Hematopoietic multipotent progenitor cell treated with erythropoietin and hydrocortisone succinate and interleukin-3 and kit ligand, for 4 days (in vitro differentiated cells): ENCODE measurements at regions not wholly inside any gene's neighbourhood (a gene's known extent, or its start where the extent isn't known, plus 50 kb on each side); places are given as distances from the start of the nearest gene placed in this dataset.
A peak's percentile ranks its signal among the peaks of the same experiment; 100 is the strongest.
"Not testable (repeated sequence)": the region's sequence is repeated elsewhere in the genome, so short reads cannot be mapped to it uniquely, and the experiment has no call there.

Experiments
- DNase-seq: peaks from one replicate; pipeline ENCODE4 v3.0.0-alpha.2; 2015

DNA sequence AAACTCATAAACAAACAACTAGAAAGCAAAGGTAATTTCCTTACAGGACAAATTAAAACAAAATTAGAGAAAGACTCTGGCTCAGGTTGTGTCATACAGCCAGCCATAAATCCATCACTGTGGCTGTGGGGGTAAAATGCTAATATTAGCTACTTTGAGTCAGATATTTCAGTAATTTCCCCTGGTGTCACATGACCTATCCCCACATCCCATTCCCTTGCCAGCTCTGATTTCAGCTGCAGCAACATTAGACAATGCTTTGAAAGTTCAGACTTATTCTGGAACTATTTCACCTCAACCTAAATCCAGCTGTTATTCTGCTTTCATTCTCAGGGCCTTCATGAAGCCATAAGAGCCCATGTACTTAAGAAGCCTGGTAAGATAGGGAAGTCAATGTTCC, 55.3 kb downstream of the RPL10L start:
- no peak for DNase-seq

DNA sequence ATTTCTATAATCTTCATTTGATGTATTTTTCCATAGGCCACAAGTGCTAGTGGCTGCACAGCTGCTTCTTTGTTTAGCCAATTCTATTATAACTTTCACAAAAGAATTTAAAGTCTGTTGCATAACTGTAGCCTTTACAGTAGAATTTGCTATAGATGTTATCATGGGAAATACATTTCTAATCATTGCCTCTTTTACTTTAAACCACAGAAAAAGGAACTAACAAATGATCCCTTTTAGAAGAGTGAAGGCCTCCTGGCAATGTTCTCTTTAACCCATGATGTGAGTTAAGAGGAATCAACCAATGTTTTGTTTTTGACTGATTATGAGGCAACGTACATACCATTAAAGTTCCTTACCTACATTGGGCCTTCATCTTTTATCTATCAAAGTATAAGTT, 68.8 kb downstream of the RPL10L start:
- DNase-seq = peak; percentile 39

DNA sequence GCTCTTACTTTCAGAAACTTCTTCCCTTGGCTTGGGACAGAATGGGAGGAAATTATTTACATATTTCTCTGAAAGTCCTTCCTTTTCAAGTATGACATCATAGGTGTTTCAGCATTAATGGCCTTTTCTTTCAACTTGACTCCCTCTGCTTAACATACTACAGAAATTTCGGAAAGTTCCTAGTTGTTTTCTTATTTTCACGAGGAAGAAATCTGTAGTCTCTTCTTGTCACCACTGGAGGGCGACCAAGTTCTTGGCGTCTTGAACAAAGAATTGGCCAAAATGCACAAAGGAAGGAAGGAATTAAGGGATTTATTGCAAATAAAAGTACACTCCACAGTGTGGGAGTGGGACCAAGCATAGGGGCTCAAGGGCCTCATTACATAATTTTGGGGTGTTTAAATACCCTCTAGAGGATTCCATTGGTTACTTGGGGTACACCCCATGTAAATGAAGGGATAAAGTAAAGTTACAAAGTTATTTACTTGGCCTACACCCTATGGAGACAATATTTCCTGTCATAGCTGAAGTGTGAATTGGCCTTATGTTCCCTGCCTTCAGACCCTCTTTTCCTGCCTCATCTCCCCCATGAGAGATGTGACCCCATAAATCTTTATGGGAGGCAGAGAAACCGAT, 70.4 kb downstream of the RPL10L start:
- DNase-seq = peak; percentile 73

DNA sequence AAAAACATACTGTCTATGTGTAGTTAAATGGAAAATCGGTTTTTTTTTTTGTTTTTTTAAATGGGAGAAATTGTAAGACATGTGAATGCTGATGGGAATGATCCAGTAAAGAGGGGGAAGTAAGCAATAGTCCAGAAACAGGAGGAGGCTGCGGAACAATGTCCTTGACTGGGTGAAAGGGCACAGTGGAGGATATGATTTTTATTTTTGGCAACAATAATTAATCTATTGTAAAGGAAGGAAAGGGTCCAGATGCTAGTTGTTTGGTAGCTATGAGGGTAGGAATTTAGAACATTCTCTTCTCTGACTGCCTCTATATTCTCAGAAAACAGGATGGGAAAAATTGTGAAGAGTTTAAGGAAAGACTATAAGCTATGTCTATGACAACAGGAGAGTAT, 76.6 kb downstream of the RPL10L start:
- DNase-seq = no peak

DNA sequence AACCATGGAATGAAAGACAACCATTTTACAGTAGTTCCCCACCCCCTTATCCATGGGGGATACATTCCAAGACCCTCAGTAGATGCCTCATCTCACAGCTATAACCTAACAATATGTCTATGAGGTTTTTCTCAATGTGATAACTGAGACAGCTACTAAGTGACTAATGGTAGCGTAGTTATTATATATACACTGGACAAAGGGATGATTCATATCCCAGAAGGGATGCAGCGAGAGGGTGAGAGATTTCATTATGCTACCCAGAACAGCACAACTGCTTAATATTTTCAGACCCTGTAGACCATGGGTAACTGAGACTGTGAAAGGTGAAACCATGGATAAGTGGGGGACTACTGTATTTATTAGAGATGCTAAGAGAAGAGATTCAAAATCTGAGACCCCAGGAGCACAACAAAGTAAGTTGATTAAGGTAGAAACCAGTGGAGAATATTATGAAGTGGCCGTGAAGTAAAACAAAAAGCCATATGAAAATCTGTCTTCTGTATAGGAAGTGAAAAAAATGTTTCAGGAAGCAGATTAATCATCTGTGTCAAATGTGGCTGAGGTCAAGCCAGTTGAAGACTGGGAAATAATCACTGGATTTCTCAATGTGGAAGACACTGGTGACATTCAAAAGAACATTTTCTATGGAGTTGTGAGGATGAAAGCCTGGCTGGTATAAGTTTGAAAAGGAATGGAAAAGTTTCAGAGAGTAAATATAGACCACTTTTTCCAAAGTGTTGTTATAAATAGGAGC, 77.2 kb downstream of the RPL10L start:
- DNase-seq = peak; percentile 15

DNA sequence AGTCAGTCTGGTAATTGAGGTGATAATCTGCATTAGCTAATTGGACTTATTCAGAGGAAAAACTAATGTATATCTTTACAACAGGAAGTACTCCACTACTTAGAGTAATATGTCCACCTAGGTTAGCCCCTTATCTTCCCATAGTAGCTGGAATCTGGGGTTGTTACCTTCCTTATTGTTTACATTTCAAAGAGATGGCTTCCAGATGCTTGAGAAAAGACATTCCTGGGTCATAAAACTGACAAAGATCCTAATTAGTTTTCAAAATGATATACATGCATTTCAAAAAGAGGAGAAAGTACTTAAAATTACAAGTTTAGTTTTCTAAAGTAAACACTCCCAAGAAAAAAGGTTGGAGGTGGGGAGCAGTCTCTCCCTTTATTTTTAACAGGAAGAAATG, 78.1 kb downstream of the RPL10L start:
- no peak for DNase-seq

DNA sequence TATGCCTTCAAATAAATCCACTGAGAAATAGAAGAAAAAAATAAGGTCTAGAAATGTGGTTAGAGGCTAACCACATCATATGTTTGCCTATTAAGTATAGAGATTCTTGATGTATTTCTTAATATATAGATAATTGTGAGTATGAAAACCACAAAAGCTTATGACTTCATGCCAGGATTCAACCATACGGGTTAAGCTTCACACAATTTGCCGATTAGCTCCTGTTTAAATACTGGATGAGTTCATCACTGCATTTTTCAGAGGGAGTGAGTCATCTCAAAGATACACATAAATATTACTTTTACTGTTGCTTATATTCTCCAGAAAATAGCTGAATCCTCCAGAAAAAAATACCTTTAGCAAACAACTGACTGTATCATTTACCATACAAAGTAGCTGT, 79.6 kb downstream of the RPL10L start:
- peak; percentile 2 for DNase-seq

DNA sequence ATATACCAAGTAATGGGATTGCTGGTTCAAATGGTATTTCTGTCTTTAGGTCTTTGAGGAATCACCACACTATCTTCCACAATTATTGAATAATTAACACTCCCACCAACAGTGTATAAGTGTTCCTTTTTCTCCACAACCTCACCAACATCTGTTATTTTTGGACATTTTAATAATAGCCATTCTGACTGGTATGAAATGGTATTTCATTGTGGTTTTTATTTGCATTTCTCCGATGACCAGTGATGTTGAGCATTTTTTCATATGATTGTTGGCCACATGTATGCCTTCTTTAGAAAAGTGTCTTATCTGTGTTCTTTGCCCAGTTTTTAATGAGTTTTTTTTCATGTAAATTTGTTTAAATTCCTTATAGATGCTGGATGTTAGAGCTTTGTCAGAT, 83.4 kb downstream of the RPL10L start:
- DNase-seq = not testable (repeated sequence)

DNA sequence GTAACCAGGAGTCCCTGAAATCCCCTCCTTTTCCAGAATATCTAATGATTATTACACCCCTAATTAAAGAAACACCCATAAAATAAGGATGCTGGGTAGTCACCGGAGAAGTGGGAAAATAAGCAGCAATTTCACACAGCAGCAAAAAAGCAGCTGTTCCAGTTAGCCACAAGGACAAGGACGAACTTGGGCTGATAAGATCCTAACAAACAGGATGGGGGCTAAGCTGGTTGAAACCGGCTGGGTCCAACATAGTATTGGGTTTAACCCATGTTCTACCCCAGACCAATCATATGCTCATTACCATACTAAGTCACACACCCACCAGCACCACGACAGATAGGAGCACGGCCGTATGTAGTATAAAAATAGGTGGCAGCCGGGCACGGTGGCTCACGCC, 100.7 kb downstream of the RPL10L start:
- no peak for DNase-seq

DNA sequence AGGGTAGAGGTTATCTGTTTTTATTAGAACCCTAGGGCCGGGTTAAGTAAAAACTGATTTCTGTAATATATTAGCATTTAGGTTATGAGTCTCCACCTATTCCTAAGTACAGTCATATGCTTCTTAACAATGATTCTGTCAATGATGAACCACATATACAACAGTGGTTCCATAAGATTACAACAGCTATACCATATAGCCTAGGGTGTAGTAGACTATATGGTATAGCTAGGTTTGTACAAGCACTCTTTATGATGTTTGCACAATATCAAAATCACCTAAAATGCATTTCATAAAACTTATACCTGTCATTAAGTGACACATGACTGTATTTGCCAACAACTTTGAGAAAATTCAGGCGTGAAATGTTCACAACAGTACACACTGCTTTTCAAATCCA, 110.6 kb downstream of the RPL10L start:
- no peak for DNase-seq

DNA sequence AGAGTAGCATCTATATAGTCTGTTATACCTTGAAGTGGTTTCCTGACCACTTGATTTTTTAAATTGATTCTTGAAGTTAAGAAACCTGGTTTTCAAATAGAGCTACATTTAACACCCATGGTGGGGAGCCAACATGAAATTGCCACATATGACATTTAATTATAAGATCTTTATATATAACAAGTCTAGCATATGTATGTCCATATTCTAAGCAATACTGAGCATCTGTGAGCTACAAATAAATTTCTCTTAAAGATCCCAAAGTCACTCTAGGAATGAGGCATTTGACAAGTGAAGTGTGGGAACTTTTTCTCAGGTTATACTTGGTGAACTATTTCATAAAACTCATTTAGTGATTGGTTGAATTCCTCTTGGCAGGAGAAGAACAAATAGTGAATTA, 132.5 kb downstream of the RPL10L start:
- no peak for DNase-seq

DNA sequence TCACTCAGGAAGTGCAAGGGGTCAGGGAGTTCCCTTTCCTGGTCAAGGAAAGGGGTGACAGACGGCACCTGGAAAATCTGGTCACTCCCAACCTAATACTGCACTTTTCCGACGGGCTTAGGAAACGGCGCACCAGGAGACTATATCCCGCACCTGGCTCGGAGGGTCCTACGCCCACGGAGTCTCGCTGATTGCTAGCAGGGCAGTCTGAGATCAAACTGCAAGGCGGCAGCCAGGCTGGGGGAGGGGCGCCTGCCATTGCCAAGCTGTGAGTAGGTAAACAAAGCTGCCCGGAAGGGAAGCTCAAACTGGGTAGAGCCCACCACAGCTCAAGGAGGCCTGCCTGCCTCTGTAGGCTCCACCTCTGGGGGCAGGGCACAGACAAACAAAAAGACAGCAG, 142.8 kb downstream of the RPL10L start:
- not testable (repeated sequence) for DNase-seq

DNA sequence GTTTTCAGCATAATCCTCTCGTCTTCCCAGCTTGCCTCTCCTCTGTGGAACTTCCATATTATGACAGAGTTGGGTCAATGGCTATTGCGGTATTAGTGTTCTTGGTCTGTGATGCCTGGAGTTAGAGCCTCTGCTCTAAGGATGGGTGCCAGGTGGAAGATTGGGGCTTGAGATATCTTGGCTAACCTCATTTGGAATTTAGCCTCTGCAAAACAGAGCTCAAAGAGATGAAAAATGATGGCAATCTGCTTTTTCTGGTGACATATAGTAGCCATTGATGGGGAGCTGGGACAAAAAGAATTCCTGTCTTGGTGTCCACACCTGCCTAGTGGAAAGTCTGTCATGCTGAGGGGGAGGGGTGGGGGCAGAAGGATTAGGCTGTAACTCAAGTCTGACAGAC, 152.1 kb downstream of the RPL10L start:
- no peak for DNase-seq

DNA sequence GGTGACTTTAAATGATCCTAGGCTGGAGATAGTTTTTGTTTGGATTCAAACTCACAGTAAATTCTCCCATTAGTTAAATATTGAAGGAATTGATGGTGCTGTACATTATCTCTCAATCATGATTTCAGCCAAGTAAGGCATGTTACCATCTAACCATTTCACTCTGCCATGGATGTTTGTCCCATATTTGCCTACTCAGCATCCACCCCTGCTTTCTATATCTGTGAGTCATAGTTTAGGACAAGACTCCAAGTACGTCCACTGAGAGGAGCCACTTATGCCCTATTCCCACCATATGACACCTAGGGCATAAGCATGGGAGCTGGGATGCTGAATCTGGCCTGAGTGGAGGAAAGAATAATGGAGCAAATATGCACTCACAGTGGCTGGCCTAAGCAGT, 155.2 kb downstream of the RPL10L start:
- no peak for DNase-seq

DNA sequence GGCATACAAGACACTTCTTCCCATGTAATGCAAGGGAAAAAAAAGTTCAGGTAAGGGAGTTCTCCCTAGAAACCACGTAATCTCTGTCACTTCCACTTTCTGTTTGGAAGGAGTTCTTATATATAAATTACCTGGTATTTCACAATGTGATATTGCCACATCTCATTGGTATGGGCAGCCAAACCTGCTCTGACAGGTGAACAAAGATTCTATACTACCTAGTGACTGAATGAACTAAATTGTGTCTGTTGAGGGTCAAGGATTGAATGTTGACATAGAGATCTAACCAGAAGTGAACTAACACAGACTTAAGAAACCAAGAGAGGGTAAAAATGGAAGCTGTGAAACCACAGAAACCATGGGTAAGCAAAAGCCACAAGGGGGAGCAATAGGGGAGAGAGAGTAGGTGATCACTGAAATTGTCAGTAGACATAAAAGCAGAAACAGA, 161.3 kb downstream of the RPL10L start:
- peak; percentile 69 for DNase-seq

DNA sequence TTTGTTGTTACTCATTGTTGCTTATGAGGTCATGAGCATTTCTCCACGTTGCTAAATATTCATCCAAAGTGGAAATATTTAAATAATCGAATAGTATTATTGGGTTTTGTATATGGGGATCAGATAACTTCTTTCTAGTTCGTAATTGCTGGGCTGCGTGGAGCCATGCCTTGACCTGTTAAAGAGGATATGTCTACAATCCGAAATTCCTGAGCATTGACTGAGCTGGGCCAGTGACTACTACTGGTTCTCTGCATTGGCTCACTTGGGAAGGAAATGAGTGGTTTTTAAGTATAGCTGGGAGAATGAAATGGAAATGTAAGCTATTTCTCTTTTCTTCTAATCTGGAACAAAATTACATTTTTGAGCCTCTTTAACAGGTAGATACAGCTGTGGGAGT, 163.2 kb downstream of the RPL10L start:
- DNase-seq = no peak

DNA sequence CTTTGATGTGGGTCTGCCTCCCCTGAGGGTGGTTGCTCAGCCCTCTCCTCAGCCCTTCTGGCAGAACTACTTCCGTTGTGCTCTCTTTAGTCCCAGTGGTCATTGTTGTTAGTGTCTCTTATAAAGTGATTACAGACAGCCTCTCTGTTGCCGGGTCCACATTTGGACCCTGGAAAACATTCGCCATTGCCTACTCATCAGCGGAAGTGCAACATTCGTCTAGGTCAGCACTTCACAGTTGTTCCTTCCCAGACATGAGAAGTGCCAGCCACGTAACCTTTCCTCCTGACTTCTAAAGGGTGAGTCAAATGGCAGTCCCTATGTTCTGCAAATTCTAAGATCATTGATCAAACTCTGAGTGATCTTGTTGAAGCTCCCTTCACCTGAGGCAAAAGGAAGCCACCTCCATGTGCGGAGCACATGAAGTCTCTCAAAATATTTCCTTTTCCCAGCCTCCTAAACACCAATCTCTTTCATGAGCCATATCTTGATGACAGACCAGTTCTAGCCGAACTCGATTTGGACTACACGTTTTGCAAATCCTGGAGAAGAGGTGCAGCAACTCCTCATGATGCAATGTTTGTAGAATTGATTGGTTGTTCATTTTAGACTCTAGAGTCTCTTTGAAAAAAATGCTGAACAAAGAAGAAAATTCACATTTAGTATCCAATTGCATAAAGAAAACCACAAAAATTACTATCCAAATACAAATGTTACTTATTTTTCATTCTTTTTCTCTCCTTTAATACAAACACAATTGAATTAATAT, 163.8 kb downstream of the RPL10L start:
- DNase-seq = no peak

DNA sequence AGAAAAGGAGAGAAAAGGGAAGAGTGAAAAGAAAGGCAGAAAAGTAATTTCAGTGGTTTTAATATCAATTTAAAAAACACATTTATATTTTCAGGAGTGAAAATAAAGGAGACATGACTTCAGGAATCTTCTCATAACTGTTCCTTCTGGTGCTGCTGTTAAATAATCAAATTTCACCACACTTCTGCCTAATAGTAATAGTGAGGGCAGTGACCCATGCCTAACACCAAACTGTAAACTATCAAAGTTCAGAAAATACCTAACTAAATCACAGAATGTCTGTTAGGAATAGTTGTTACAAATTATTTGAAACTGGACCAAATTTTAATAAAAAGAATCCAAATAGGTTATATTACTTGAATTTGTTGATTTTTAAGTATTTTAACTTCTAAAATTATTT, 169.4 kb downstream of the RPL10L start:
- no peak for DNase-seq

DNA sequence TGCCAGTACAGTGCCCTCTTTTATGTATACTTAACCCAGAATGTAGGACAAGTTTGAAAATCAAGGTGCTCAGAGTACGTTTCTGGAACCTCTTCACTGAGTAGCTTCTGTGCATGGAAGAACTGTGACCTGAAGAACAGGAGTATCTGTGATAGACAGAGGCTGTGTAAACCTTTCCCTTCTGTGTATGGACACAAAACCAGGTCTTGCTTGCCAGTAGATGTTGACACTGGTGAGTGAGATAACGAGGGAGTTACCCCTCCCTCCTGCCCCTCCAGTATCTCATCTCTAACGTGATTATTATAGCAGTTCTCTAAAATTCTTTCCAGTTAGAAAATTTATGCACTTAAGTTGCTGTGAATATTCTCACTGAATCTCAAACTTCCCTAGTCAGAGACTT, 170.8 kb downstream of the RPL10L start:
- DNase-seq = peak; percentile 2

DNA sequence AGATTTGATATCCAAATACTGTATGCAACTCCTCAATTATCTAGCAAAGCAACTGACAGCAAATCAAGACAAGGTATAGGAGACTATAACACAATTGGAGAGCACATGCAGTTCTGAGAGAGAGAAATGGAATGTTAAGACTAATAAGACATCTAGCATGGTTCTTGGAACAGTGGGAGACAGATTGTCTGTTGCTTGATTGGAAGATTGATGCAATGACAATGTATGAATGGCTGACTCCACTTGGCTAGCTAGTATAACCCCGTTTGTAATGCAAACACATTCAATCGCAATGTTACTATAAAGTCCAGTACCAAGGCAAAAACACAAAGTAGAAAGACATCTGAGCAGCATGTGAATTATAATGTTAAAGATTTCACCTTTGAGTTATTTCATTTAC, 179.3 kb downstream of the RPL10L start:
- DNase-seq = no peak

DNA sequence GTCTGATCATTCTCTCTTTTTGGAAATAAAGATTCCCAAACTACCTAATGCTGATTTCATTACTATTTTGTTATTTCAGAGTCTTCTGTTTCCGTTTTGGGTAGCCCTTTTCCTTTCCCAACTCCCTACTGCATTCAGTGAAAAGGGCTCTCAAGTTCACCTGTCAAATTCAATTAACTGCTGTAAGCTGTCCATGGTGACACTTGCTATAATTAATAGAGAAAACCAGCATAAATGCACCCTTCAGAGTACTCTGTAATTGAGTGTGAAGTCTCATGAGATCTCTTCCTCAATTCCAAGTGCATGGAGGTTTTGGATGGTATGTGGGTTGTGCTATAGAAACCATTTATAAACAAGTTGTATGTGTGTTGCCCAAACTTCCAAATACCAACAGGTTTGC, 187.2 kb downstream of the RPL10L start:
- no peak for DNase-seq

DNA sequence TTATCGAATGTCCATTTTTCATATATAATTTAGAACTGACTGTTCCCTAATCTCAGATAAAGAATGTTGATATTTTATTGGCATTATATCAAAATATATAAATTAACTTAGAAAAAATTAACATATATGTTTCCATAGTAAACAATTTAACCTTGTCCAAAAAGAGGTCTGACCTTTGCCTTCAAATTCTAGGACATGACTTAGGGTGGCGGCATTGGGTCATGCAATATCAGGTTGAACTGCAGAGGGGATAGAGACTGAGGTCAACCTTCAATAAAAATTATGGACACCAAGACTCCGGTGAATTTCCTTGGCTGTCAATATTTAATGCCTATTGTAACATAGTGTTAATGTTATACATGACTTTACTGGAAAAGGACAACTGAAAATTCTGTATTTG, 199.8 kb downstream of the RPL10L start:
- no peak for DNase-seq

DNA sequence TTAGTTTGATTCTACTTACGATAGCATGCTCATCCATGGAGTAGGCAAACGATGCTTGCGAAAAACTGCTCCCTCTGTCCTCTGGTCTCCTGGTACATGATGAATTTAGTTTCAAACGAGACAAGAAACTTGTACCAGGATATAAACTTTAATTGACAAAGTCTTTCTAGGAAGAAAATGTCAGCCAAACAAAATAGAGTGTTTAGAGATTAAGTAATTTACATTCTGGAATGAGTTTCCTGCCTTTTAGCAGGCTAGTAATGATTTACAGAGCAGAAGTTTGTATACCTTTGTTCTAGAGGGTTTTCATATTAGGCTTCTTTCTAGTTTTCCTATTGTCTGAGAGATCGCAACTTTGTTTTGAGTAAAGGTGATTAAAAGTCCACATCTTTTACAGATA, 206.9 kb downstream of the RPL10L start:
- DNase-seq = no peak

DNA sequence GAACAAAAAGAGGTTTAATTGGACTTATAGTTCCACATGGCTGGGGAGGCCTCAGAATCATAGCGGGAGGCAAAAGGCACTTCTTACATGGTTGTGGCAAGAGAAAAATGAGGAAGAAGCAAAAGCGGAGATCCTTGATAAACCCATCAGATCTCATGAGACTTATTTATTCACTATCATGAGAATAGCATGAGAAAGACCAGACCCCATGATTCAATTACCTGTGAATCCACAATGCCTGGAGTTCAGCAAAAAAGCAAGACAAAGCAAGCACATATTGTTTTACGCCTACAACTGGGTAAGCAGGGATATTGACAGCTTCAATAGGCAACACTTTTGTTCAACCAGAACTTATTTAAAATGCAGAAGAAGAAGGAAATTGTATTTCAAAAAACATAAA, 218.2 kb downstream of the RPL10L start:
- no peak for DNase-seq
